NCI-H446 treated with DMSO at 0.1 percent for 48 hours (cell line): ENCODE measurements at regions not wholly inside any gene's neighbourhood (a gene's known extent, or its start where the extent isn't known, plus 50 kb on each side); places are given as distances from the start of the nearest gene placed in this dataset.
"Not testable (repeated sequence)": the region's sequence is repeated elsewhere in the genome, so short reads cannot be mapped to it uniquely, and the experiment has no call there.

Source experiments
- DNase-seq: peaks from one replicate; lab custom pipeline; 2025; lab: John Stamatoyannopoulos, UW

DNA sequence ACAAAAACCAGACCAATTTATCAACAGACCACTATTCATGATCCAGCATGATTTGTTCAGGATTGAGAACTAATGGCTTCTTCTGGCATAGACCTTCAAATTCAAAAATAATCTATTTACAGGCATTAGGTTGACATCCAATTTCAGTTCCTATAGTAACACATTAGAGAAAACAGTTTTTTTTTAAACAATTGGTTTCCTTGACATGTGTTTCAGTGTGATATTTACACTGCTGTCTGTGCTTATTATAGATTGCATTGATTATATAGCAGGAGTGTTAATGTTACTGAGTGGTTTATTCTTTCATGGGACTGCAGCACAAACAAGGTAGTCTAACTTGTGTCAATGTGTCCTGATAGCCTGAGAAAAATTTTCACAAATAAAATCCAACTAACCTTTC lies 579.3 kb downstream of the PLOD2 start:
- no peak for DNase-seq

DNA sequence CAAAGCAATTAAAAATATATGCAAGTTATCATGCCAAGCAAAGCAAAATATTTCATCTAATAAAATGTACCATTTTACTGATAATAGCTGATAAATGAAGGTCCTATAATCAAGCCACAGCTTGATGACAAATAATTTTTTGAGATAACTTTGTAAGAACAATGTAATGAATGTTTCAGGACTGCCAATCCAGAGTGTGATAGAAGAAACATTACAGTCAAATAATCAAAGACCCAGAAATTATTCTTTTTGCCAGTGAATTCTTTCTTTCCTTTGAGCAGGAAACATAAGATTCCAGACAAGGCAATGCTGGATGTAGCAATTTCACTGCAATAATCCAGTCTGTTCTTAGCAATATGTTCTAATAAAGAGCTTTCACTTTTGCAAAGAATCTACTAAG lies 556.1 kb downstream of the PLOD2 start:
- DNase-seq, result no peak

GRCh38 chr3:145620002-145620401 lies 541.0 kb downstream of the PLOD2 start:
- no peak for DNase-seq

GRCh38 chr3:145620486-145620885 lies 540.5 kb downstream of the PLOD2 start:
- DNase-seq, result no peak

DNA sequence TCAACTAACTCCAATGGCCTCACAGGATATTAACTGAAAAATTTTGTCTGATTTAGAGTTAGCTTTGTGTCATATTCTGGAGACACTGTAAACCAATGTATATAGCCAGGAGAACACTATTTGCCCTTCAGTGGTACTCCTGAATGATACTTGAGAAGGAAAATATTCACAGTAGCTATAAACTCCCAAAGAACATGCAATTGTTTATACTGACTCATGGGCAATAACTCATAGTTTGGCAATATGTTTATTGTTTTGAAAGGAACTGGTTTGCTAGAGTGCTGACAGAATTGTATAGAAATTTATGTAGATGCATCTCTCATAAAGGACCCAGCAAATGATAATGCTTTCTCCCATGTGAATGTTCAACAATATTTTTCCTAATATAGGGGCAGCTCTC lies 537.6 kb downstream of the PLOD2 start:
- DNase-seq, result no peak

DNA sequence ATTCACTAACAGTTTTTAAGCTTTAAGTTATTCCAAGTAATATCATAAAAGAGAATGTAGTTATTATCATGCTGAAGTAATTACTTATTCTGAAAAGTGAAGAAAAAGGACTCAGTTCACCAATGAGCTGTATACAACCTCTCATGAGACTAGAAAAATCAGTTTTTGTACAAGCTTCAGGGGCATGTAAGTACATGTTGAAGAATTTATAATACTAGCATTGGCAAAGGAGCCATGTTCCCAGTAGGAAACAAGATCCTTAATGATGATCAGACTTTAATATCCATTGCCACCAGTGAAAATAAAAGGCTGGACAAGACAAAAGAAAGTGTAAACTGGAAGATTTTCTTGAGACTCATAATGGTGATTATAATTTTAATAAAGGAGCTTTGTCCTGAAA lies 532.8 kb downstream of the PLOD2 start:
- no peak for DNase-seq

- no peak for DNase-seq
Observed at GRCh38 chr3:145637105-145637504, 523.9 kb downstream of the PLOD2 start.

GRCh38 chr3:145639003-145639606 lies 521.9 kb downstream of the PLOD2 start:
- DNase-seq, result no peak

DNA sequence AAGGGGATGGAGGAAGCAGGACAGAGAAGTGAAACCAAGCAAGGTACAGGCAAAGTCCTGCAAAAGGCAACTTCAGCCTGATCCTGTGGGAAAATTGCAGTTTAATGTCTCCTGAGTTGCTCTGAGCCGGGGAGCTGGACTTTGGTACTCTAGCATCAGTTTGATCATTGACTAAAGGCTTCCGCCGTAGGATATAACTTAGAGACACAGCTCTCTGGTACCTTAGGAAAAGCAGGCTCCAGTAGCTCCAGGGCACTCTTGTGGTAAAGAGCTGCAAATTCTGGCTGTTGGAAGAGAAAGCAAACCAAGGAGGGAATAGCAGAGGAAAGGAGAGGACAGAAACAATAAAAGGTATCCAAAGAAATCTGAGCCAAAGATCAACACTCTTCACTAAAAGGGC lies 521.1 kb downstream of the PLOD2 start:
- no peak for DNase-seq

DNA sequence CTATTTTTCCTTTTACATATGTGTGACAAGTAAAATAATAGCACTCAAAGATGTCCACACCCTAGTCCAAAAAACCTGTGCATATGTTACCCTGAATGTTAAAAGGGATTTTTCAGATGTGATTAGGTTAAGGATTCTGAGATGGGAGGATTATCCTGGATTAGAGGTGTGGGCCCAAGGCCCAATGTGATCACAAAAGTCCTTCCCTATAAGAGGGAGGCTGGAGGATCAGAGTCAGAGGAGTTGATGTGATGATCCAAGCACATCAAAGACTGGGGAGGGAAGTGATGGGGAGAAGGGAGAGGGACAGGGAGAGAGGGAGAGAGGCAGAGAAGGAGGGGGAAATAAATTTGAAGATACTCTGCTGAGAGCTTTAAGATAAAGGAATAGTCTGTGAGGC lies 512.6 kb downstream of the PLOD2 start:
- DNase-seq, result no peak

DNA sequence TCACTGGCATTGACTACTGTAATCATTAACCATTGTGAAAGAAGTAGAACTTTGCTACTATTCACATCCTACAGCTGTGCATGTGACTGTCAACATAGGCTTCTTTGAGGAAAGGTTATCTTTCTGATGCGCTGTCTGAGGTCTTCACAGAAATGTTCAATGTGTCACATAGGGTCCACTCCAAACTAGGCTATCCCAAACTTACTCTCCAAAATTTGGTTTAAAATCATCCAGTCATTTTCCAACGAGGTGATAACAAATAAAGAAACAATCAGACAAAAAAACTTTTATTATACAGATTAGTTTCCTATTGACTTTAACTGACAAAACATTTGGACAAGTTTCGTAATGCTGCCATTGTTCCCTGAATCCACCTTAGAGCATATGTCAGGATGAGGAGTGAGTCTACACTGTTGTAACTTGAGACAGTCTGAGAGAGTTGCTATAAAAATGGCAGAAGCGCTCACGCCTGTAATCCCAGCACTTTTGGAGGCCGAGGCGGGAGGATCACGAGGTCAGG lies 511.6 kb downstream of the PLOD2 start:
- no peak for DNase-seq

- DNase-seq, result no peak
Observed at GRCh38 chr3:145650170-145650569, 510.8 kb downstream of the PLOD2 start.

- DNase-seq, result no peak
Observed at GRCh38 chr3:145671121-145671520, 489.9 kb downstream of the PLOD2 start.

DNA sequence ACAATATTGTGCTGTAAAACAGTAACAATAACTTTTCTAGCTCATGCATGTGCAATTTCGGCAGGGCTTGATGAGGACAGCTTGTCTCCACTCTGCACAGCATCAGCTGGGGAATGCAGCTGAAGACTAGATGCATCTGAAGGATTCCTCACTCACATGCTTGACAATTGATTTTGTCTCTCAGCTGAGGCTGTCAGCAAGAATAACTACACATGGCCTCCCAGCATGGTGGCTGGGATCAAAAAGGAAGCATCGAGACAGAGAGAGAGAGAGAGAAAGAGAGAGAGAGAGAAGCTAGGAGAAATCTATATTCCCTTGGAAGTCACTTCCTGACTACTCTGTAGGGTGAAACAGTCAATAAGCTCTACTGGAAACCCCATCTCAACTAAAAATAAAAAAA lies 487.1 kb downstream of the PLOD2 start:
- no peak for DNase-seq

- no peak for DNase-seq
Observed at GRCh38 chr3:145678401-145678800, 482.6 kb downstream of the PLOD2 start.

GRCh38 chr3:145681181-145681580 lies 479.8 kb downstream of the PLOD2 start:
- no peak for DNase-seq

GRCh38 chr3:145687978-145688377 lies 473.0 kb downstream of the PLOD2 start:
- DNase-seq, result not testable (repeated sequence)

GRCh38 chr3:145692751-145693150 lies 468.2 kb downstream of the PLOD2 start:
- no peak for DNase-seq

- DNase-seq, result no peak
Observed at GRCh38 chr3:145696011-145696410, 465.0 kb downstream of the PLOD2 start.

DNA sequence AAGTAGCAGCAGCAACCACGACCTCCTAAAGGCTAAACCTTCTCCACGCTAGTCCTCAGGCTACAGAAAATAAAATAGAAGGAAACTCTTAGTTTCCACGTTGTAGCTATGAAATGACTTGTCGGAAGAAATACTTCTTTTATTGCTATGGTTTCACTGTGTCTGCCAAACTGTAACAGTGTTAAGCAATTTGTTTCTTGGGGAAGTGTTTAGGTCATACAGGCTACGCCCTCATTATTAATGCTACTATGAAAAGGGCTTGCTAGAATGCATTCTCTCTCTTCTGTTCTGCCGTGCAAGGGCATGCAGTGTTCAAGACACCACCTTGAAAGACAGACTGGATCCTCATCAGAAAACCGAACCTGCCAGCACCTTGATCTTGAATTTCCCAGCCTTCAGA lies 462.7 kb downstream of the PLOD2 start:
- no peak for DNase-seq

- DNase-seq, result no peak
Observed at GRCh38 chr3:145698749-145699148, 462.2 kb downstream of the PLOD2 start.

DNA sequence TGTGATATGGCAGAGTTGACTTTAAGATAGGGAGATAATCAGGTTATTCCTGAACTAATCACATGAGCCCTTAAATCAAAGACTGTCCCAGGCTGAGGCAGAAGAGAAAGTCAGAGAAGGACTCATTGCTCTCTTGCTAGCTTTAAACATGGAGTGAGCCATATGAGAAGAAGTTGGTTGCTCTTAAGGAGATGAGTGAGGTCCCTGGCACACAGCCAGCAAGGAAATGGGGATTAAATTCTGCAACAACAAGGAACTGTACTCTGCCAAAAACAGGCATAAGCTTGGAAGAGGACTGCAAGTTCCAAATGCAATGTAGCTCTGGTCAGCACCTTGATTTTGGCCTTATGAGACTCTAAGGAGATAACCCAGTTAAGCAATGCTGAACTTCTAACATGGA lies 457.0 kb downstream of the PLOD2 start:
- DNase-seq, result no peak

DNA sequence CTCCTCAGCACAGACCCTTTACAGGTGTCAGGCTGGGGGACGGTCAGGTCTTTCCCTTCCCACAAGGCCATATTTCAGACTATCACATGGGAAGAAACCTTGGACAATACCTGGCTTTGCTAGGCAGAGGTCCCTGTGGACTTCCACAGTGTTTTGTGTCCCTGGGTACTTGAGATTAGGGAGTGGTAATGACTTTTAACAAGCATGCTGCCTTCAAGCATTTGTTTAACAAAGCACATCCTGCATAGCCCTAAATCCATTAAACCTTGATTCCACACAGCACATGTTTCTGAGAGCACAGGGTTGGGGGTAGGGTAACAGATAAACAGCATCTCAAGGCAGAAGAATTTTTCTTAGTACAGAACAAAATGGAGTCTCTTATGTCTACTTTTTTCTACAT lies 451.2 kb downstream of the PLOD2 start:
- DNase-seq, result not testable (repeated sequence)

DNA sequence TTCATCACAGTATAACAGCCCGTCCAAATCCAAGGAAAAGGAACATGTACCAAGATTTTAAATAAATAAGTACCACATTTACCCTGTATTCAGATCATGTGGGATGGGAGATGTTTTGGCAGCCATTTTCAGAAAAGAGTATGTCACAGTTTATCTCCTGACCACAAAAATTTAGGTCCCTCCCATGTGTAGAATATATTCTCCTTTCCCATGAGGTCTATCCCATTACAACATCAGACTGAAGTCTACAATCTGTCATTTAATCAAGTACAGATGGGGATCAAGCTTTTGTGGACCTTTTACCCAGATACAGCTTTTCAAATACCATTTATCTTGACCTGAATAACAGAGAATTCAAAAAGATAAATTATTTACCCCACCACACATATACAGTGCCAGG lies 444.5 kb downstream of the PLOD2 start:
- DNase-seq, result no peak

DNA sequence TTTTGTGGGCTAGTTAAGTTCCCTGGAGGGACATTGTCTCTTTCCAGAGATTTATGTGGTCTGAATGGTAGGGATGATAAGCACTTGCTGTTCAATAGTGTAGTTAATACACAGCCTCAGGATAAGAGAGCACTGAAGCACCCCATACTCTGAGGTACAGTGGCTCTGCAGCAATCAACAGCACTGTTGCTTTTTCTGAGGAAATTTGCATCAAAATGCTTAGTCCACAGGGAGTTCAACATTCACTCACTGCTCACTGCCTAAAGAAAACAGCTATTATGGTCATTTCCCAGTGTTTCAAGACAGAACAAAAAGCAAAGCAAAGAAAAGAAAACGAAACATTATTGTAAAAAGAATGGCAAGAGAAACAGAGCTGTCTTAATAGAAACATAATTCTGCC lies 441.9 kb downstream of the PLOD2 start:
- no peak for DNase-seq
